Neural cell (in vitro differentiated cells): ENCODE measurements at regions not wholly inside any gene's neighbourhood (a gene's known extent, or its start where the extent isn't known, plus 50 kb on each side); places are given as distances from the start of the nearest gene placed in this dataset.

Experiments
- H2AFZ ChIP-seq: fragments of 200-600, 300-800 bp; sonication (generic), shearing (Covaris generic); 2 replicates; pipeline ENCODE4 v1.6.0; 2014; ENCODE audit warnings: low read depth, mild to moderate bottlenecking, antibody characterized with exemption, low read length, moderate library complexity
- H3F3A ChIP-seq: fragments of 200-600 bp; shearing (Covaris generic); 2 replicates; pipeline ENCODE4 v1.6.1; 2016; ENCODE audit warnings: mild to moderate bottlenecking, moderate library complexity, mixed read lengths, antibody characterized with exemption, low read length; ENCODE audit not compliant: insufficient read depth, poor library complexity, severe bottlenecking
- H3K27ac ChIP-seq: fragments of 200-600, 300-800 bp; sonication (generic), shearing (Covaris generic); 2 replicates; pipeline ENCODE4 v1.5.1; 2014; ENCODE audit warnings: mild to moderate bottlenecking, low read length, moderate library complexity
- H3K27me3 ChIP-seq: fragments of 300-800, 200-600 bp; sonication (generic), shearing (Covaris generic); 2 replicates; pipeline ENCODE4 v1.6.0; 2014; ENCODE audit warnings: mild to moderate bottlenecking, low read depth, low read length, moderate library complexity; ENCODE audit not compliant: insufficient read depth
- H3K36me3 ChIP-seq: fragments of 300-800, 200-600 bp; sonication (generic), shearing (Covaris generic); 2 replicates; pipeline ENCODE4 v1.5.1; 2014; ENCODE audit warnings: mild to moderate bottlenecking, antibody characterized with exemption, low read length, moderate library complexity; ENCODE audit not compliant: insufficient read depth
- H3K4me2 ChIP-seq: fragments of 300-800, 200-600 bp; sonication (generic), shearing (Covaris generic); 2 replicates; pipeline ENCODE4 v1.6.0; 2014; ENCODE audit warnings: mild to moderate bottlenecking, low read length
- H3K4me3 ChIP-seq: fragments of 300-800, 200-600 bp; sonication (generic), shearing (Covaris generic); 2 replicates; pipeline ENCODE4 v1.5.1; 2014; ENCODE audit warnings: mild to moderate bottlenecking, low read length, moderate library complexity
- H3K79me2 ChIP-seq: fragments of 200-600 bp; shearing (Covaris generic); replicated peaks from 2 replicates; pipeline ENCODE4 v1.6.0; 2014; ENCODE audit warnings: mild to moderate bottlenecking, low read length, moderate library complexity; ENCODE audit not compliant: insufficient read depth
- H3K9ac ChIP-seq: fragments of 300-800, 200-600 bp; sonication (generic), shearing (Covaris generic); 2 replicates; pipeline ENCODE4 v1.6.1; 2016; ENCODE audit warnings: mild to moderate bottlenecking, low read length, mixed read lengths
- H3K9me2 ChIP-seq: fragments of 200-600 bp; shearing (Covaris generic); 2 replicates; pipeline ENCODE4 v1.6.1; 2016; ENCODE audit warnings: mild to moderate bottlenecking, low read length, mixed read lengths; ENCODE audit not compliant: insufficient read depth
- H3K9me3 ChIP-seq: fragments of 200-600, 300-800 bp; sonication (generic), shearing (Covaris generic); 2 replicates; pipeline ENCODE4 v1.6.1; 2016; ENCODE audit warnings: mild to moderate bottlenecking, mixed run types, low read length, moderate library complexity, mixed read lengths
- H4K20me1 ChIP-seq: fragments of 200-600 bp; shearing (Covaris generic); 2 replicates; pipeline ENCODE4 v1.6.1; 2016; ENCODE audit warnings: mild to moderate bottlenecking, mixed run types; ENCODE audit not compliant: insufficient read depth
- CTCF ChIP-seq: fragments of 450-650 bp; IDR thresholded peaks from 2 replicates; pipeline ENCODE4 v1.5.1; 2014; ENCODE audit warnings: antibody characterized with exemption, mild to moderate bottlenecking, moderate library complexity; ENCODE audit not compliant: poor library complexity, severe bottlenecking
- EP300 ChIP-seq: fragments of 450-650 bp; conservative IDR thresholded peaks from 2 replicates; pipeline ENCODE4 v1.6.1; 2014; ENCODE audit warnings: antibody characterized with exemption, mild to moderate bottlenecking, moderate library complexity; ENCODE audit not compliant: poor library complexity, severe bottlenecking
- EZH2 ChIP-seq: fragments of 200-600, 300-800 bp; shearing (Covaris generic), sonication (generic); IDR thresholded peaks from 2 replicates; pipeline ENCODE4 v1.6.1; 2014; ENCODE audit warnings: antibody characterized with exemption, low read length, borderline replicate concordance, mild to moderate bottlenecking; ENCODE audit not compliant: insufficient read depth, poor library complexity, severe bottlenecking
- MXI1 ChIP-seq: fragments of 450-650 bp; conservative IDR thresholded peaks from 2 replicates; pipeline ENCODE4 v1.6.1; 2014; ENCODE audit warnings: antibody characterized with exemption, mild to moderate bottlenecking; ENCODE audit not compliant: poor library complexity, severe bottlenecking
- POLR2AphosphoS5 ChIP-seq: IDR thresholded peaks from 2 replicates; pipeline ENCODE4 v1.6.1; 2012
- RAD21 ChIP-seq: fragments of 450-650 bp; conservative IDR thresholded peaks from 2 replicates; pipeline ENCODE4 v1.6.1; 2014; ENCODE audit warnings: antibody characterized with exemption, mild to moderate bottlenecking, moderate library complexity
- REST ChIP-seq: IDR thresholded peaks from 2 replicates; pipeline ENCODE4 v1.6.1; 2012; ENCODE audit warnings: borderline replicate concordance
- SMC3 ChIP-seq: fragments of 450-650 bp; conservative IDR thresholded peaks from 2 replicates; pipeline ENCODE4 v1.6.1; 2014; ENCODE audit warnings: antibody characterized with exemption, mild to moderate bottlenecking, moderate library complexity; ENCODE audit not compliant: poor library complexity
- TAF1 ChIP-seq: IDR thresholded peaks from 2 replicates; pipeline ENCODE4 v1.6.1; 2012; ENCODE audit warnings: low read depth

DNA sequence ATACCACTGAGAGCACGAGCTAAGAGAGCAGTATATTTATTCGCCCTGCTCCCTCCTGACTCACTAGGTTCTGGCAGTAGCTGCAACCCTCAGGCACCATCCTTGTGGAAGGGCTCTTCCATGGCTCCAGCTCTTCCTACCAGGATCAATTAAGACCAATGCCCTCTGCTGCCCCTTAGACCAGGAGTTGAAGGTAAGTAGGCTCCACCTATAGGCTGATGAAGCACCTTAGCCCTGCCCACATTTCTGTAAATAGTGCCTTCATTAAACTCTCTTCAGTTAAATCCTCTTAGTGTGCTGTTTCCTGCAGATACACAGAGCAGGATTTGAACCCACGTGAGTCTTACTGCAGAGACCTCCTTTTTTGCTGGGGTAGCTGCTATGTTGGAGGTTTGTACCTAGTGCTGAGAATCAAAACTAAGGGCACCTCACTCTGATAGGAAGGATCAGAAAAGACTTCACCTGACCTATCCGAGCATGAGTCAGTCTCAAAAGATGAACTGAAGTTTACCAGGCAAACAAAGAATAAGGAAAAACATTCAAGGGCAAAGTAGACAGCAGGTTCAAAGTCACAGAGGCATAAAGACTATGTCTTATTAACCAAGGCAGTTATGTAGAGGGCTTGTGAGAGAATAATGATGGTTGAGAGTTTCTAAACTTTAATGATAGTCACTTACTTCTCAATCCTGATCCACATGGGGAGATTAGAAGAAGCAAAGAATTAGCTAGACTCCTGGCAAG is 56.9 kb upstream of the BEND6 start:
- no peaks in the 10 kb centered on the region for H3K36me3 ChIP-seq

GRCh38 chr6:56891754-56892153 is 63.2 kb upstream of the BEND6 start:
- H4K20me1 ChIP-seq: no peaks in the 10 kb centered on the region
- no peaks in the 10 kb centered on the region for H3K9me3 ChIP-seq
- no peaks in the 10 kb centered on the region for H3F3A ChIP-seq
- no peaks in the 10 kb centered on the region for H3K36me3 ChIP-seq
- H3K27ac ChIP-seq: no peak overlapping the region
- H3K4me2 ChIP-seq: no peak overlapping the region
- no peaks in the 10 kb centered on the region for H3K27me3 ChIP-seq
- H3K9ac ChIP-seq: no peak overlapping the region
- no peaks in the 10 kb centered on the region for H3K79me2 ChIP-seq
- H3K9me2 ChIP-seq: no peaks in the 10 kb centered on the region
- H2AFZ ChIP-seq: no peak overlapping the region
- no peak overlapping the region for H3K4me3 ChIP-seq
- TF ChIP-seq CTCF: no peak
- TF ChIP-seq TAF1: no peak
- no peak for TF ChIP-seq EP300
- no peak for TF ChIP-seq RAD21
- TF ChIP-seq POLR2AphosphoS5: no peak
- no peak for TF ChIP-seq MXI1

More for the DNA sequence above, 56.9 kb upstream of the BEND6 start:
- H3K4me2 ChIP-seq: no peak overlapping the region
- TF ChIP-seq EZH2 (no peak), RAD21 (no peak), TAF1 (no peak), POLR2AphosphoS5 (no peak), CTCF (no peak), REST (no peak), EP300 (no peak), SMC3 (no peak), MXI1 (no peak)
- no peaks in the 10 kb centered on the region for H4K20me1 ChIP-seq
- no peaks in the 10 kb centered on the region for H3K27me3 ChIP-seq
- H3K27ac ChIP-seq: no peak overlapping the region
- H3K9me3 ChIP-seq: no peaks in the 10 kb centered on the region
- H3K9me2 ChIP-seq: no peaks in the 10 kb centered on the region
- no peaks in the 10 kb centered on the region for H3F3A ChIP-seq
- no peak overlapping the region for H2AFZ ChIP-seq
- no peaks in the 10 kb centered on the region for H3K79me2 ChIP-seq
- no peak overlapping the region for H3K9ac ChIP-seq
- H3K4me3 ChIP-seq: no peak overlapping the region
